ENCODE measurements at regions not wholly inside any gene's neighbourhood (a gene's known extent, or its start where the extent isn't known, plus 50 kb on each side); places are given as distances from the start of the nearest gene placed in this dataset.
A peak's percentile ranks its signal among the peaks of the same experiment; 100 is the strongest.

DNA sequence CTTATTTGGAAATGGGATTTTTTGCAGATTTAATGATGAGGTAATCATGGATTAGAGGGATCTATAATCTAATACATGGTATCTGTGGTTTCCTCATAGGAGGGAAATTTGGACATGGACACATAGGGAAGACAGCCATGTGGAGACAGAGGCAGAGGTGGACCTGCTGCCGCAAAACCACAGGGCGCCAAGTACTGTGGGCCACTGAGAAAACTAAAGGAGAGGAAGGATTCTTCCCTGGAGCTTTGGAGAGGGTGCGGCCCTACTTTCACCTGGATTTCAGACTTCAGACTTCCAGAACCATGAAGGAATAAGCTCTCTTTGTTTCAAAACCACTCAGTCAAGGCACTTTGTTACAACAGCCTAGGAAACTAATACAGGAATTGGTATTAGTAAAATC, 149.4 kb upstream of the AKR1E2 start:
- DNase-seq (ENCODE audit: unreplicated experiment), result no peak
- no TSS peak for BruUV-seq (replicated peaks)
- Mint-ChIP-seq H3K36me3 (ENCODE audit: insufficient read depth, unreplicated experiment) (no peaks in the 10 kb centered on the region), H3K4me3 (ENCODE audit: unreplicated experiment) (peak overlapping the region; percentile 35), H3K9me3 (ENCODE audit: unreplicated experiment) (no peaks in the 10 kb centered on the region), H3K27ac (ENCODE audit: low read depth, unreplicated experiment) (peak overlapping the region; percentile 90), H3K4me1 (ENCODE audit: insufficient read depth, unreplicated experiment) (peaks cover 33% of the 10 kb centered on the region), H3K27me3 (ENCODE audit: insufficient read depth, unreplicated experiment) (no peaks in the 10 kb centered on the region)
- TF ChIP-seq, protein P1, sequence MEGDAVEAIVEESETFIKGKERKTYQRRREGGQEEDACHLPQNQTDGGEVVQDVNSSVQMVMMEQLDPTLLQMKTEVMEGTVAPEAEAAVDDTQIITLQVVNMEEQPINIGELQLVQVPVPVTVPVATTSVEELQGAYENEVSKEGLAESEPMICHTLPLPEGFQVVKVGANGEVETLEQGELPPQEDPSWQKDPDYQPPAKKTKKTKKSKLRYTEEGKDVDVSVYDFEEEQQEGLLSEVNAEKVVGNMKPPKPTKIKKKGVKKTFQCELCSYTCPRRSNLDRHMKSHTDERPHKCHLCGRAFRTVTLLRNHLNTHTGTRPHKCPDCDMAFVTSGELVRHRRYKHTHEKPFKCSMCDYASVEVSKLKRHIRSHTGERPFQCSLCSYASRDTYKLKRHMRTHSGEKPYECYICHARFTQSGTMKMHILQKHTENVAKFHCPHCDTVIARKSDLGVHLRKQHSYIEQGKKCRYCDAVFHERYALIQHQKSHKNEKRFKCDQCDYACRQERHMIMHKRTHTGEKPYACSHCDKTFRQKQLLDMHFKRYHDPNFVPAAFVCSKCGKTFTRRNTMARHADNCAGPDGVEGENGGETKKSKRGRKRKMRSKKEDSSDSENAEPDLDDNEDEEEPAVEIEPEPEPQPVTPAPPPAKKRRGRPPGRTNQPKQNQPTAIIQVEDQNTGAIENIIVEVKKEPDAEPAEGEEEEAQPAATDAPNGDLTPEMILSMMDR (IDR thresholded peaks at IDR 0.05; ENCODE audit: unreplicated experiment), result no peak
- ChIA-PET CTCF (interaction anchor here (0.9 to 1.1 kb wide), 3 partner anchors 13 to 89 kb away, joined by 3 to 4 read pairs (median 3); no protein-coding TSS in a partner anchor), POLR2A (interaction anchor here (0.7 to 6.4 kb wide), 21 partner anchors 10 to 913 kb away, joined by 3 to 103 read pairs (median 8); partner anchors contain the start of gene KLF6)
- intact Hi-C loops (cut with micrococcal nuclease), result loop anchor here (10.0 kb wide), 1 partner anchor 1212 kb away; no protein-coding TSS in a partner anchor

DNA sequence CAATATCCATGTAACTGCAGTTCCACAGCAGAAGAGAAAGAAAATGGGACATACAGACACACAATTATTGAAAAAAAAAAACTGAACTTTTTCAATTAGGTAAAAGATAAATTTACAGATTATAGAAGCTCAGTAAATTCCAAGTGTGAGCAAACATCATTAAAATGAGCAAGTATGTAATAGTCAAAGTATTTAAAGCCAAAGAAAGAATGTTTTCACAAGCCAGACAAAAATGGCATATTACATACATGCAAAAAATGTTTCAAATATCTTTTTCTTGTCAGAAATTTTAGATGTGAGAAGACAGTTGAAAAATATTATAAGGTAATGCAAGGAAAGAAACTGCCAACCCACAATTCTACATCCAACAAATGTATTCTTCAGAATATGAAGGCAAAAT, 150.2 kb upstream of the AKR1E2 start:
- intact Hi-C loops (cut with micrococcal nuclease), result loop anchor here (10.0 kb wide), 1 partner anchor 1211 kb away; no protein-coding TSS in a partner anchor
- Mint-ChIP-seq H3K4me3 (ENCODE audit: unreplicated experiment) (peak overlapping the region; percentile 22), H3K36me3 (ENCODE audit: insufficient read depth, unreplicated experiment) (no peaks in the 10 kb centered on the region), H3K4me1 (ENCODE audit: insufficient read depth, unreplicated experiment) (peaks cover 41% of the 10 kb centered on the region), H3K27ac (ENCODE audit: low read depth, unreplicated experiment) (peak overlapping the region; percentile 90), H3K9me3 (ENCODE audit: unreplicated experiment) (no peaks in the 10 kb centered on the region), H3K27me3 (ENCODE audit: insufficient read depth, unreplicated experiment) (no peaks in the 10 kb centered on the region)
- DNase-seq (ENCODE audit: unreplicated experiment), result no peak
- ChIA-PET CTCF (no interaction called here), POLR2A (interaction anchor here (0.6 to 6.4 kb wide), 11 partner anchors 11 to 899 kb away, joined by 3 to 103 read pairs (median 7); partner anchors contain the start of gene KLF6)
- no TSS peak for BruUV-seq (replicated peaks)
- TF ChIP-seq, protein P1 (IDR thresholded peaks at IDR 0.05; ENCODE audit: unreplicated experiment), result no peak

DNA sequence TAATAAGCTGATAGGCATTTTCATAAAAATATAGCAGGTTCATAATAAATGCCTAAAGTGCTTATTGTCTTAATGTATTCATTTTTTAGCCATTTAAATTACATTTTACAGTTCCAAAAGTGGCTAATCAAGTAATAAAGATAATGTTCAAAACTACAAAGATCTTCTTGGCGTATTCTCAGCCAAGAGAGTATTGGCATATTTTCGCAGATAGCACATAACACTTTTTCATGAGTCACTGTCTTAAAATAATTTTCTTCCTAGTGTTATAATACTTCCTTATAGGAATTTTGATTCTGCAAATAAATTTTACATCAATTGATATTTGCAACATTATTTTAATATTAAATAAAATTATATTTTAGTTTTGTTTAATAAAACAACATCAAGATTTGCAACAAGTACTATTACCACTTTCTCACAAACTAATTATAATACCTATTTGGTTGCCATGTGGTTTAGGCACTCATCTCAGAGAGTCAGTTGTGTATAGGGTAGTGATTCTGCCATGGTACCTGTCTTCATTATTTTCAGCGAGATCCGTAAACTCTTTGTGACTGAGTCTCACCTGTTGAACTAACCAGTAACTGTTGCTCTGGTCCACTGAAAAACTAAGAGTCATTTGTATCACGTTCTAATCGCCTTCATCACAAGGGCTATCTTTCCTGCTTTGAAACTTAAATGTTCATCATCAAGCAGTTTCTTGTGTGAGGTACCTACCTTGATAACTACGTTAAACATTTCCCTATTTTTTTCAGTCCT, 152.5 kb upstream of the AKR1E2 start:
- Mint-ChIP-seq H3K4me1 (ENCODE audit: insufficient read depth, unreplicated experiment) (peaks cover 40% of the 10 kb centered on the region), H3K27ac (ENCODE audit: low read depth, unreplicated experiment) (peak overlapping the region; percentile 90)

More for the DNA sequence above, 152.5 kb upstream of the AKR1E2 start:
- no peak for DNase-seq (ENCODE audit: unreplicated experiment)
- no TSS peak for BruUV-seq (replicated peaks)
- H3K4me3 Mint-ChIP-seq (ENCODE audit: unreplicated experiment), result peak overlapping the region; percentile 56
- no peaks in the 10 kb centered on the region for H3K36me3 Mint-ChIP-seq (ENCODE audit: insufficient read depth, unreplicated experiment)
- intact Hi-C loops (cut with micrococcal nuclease), result loop anchor here (5.0 to 10.0 kb wide), 2 partner anchors 54 to 1209 kb away; no protein-coding TSS in a partner anchor
- TF ChIP-seq, protein P1 (IDR thresholded peaks at IDR 0.05; ENCODE audit: unreplicated experiment), result no peak
- no peaks in the 10 kb centered on the region for H3K27me3 Mint-ChIP-seq (ENCODE audit: insufficient read depth, unreplicated experiment)
- POLR2A ChIA-PET, result interaction anchor here (0.7 to 5.8 kb wide), 12 partner anchors 10 to 916 kb away, joined by 3 to 120 read pairs (median 8); partner anchors contain the start of gene KLF6
- no peaks in the 10 kb centered on the region for H3K9me3 Mint-ChIP-seq (ENCODE audit: unreplicated experiment)
- CTCF ChIA-PET, result interaction anchor here (0.6 to 3.2 kb wide), 3 partner anchors 9 to 93 kb away, joined by 3 to 15 read pairs (median 3); no protein-coding TSS in a partner anchor
